Renal cortical epithelial cell (primary cell): ENCODE measurements at regions not wholly inside any gene's neighbourhood (a gene's known extent, or its start where the extent isn't known, plus 50 kb on each side); places are given as distances from the start of the nearest gene placed in this dataset.
"Not testable (repeated sequence)": the region's sequence is repeated elsewhere in the genome, so short reads cannot be mapped to it uniquely, and the experiment has no call there.

Experiments
- DNase-seq: peaks from one replicate; pipeline ENCODE4 v3.0.0-alpha.2; 2011; ENCODE audit warnings: low read depth

- DNase-seq, result no peak
Measured at GRCh38 chr16:7278636-7279035, 54.0 kb upstream of the RBFOX1 start.

GRCh38 chr16:7272567-7273158, 60.0 kb upstream of the RBFOX1 start:
- DNase-seq, result no peak

- no peak for DNase-seq
Measured at GRCh38 chr16:7271486-7271885, 61.2 kb upstream of the RBFOX1 start.

- DNase-seq, result no peak
Measured at GRCh38 chr16:7270823-7271222, 61.8 kb upstream of the RBFOX1 start.

- DNase-seq, result no peak
Measured at GRCh38 chr16:7270006-7270405, 62.6 kb upstream of the RBFOX1 start.

GRCh38 chr16:7268182-7268581, 64.5 kb upstream of the RBFOX1 start:
- no peak for DNase-seq

GRCh38 chr16:7257016-7257415, 75.6 kb upstream of the RBFOX1 start:
- DNase-seq, result no peak

- DNase-seq, result no peak
Measured at GRCh38 chr16:7246578-7246977, 86.1 kb upstream of the RBFOX1 start.

- no peak for DNase-seq
Measured at GRCh38 chr16:7239547-7239946, 93.1 kb upstream of the RBFOX1 start.

- no peak for DNase-seq
Measured at GRCh38 chr16:7236824-7237410, 95.7 kb upstream of the RBFOX1 start.

- no peak for DNase-seq
Measured at GRCh38 chr16:7233975-7234374, 98.7 kb upstream of the RBFOX1 start.

- no peak for DNase-seq
Measured at GRCh38 chr16:7231762-7232161, 100.9 kb upstream of the RBFOX1 start.

GRCh38 chr16:7229433-7230218, 103.0 kb upstream of the RBFOX1 start:
- not testable (repeated sequence) for DNase-seq

- DNase-seq, result no peak
Measured at GRCh38 chr16:7227229-7227721, 105.4 kb upstream of the RBFOX1 start.

GRCh38 chr16:7221157-7221556, 111.5 kb upstream of the RBFOX1 start:
- DNase-seq, result no peak

- no peak for DNase-seq
Measured at GRCh38 chr16:7218936-7219335, 113.7 kb upstream of the RBFOX1 start.

- DNase-seq, result no peak
Measured at GRCh38 chr16:7217797-7218196, 114.8 kb upstream of the RBFOX1 start.

- DNase-seq, result no peak
Measured at GRCh38 chr16:7216719-7217118, 115.9 kb upstream of the RBFOX1 start.

- DNase-seq, result no peak
Measured at GRCh38 chr16:7211781-7212180, 120.9 kb upstream of the RBFOX1 start.

GRCh38 chr16:7209598-7209997, 123.0 kb upstream of the RBFOX1 start:
- DNase-seq, result no peak

- DNase-seq, result no peak
Measured at GRCh38 chr16:7206469-7206868, 126.2 kb upstream of the RBFOX1 start.

GRCh38 chr16:7200320-7200719, 132.3 kb upstream of the RBFOX1 start:
- DNase-seq, result no peak

- no peak for DNase-seq
Measured at GRCh38 chr16:7185689-7186088, 147.0 kb upstream of the RBFOX1 start.
